Loucy (cell line): ENCODE measurements at regions not wholly inside any gene's neighbourhood (a gene's known extent, or its start where the extent isn't known, plus 50 kb on each side); places are given as distances from the start of the nearest gene placed in this dataset.

Experiments used
- CTCF ChIP-seq: fragments of 200-600 bp; sonication (generic); conservative IDR thresholded peaks from 2 replicates; pipeline ENCODE4 v1.5.1; 2014; ENCODE audit warnings: mild to moderate bottlenecking, antibody characterized with exemption, low read length
- EZH2phosphoT487 ChIP-seq: fragments of 200-600 bp; IDR thresholded peaks from 2 replicates; pipeline ENCODE4 v1.6.1; 2018; ENCODE audit warnings: antibody characterized with exemption, mild to moderate bottlenecking, moderate library complexity, borderline replicate concordance

DNA sequence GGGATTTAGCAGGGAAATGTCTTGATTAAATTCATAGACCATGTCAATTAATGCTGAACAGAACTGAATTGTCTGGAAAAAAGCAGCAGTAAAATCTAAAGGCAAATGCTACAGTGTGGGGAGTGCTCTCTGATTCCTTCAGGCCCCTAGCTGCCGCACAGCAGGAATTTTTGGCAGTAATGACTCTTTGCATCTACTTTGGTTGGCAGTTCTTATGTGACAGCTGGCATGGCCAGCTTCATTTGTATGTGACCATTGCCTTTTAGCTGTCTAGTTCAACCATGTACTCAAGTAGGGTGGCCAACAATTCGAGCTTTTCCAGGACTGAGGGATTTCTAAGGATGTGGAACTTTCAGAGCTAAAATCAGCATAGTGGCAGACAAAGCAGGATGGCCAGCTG, 499.1 kb upstream of the MAN1A1 start:
- TF ChIP-seq CTCF (no peak), EZH2phosphoT487 (no peak)
